Panc1 (cell line): ENCODE measurements at regions not wholly inside any gene's neighbourhood (a gene's known extent, or its start where the extent isn't known, plus 50 kb on each side); places are given as distances from the start of the nearest gene placed in this dataset.

Source experiments
- ATAC-seq: fragments of 200-7000 bp; cut with Tn5 transposase; 2 replicates; pipeline ENCODE4 v1.9.1; 2020; ENCODE audit warnings: mild to moderate bottlenecking, moderate library complexity
- BruUV-seq: library from RNA; stranded (reverse); fragments of 400-500 nt; replicated peaks from 2 replicates; lab custom pipeline; 2021; lab: Mats Ljungman, UMichigan
- CTCF ChIA-PET: fragments of 300-600 bp; sonication (Branson Sonifier 250); formaldehyde crosslinking; loops from one replicate; lab custom pipeline; 2022; ENCODE audit warnings: antibody characterized with exemption; lab: Charles Lee
- POLR2A ChIA-PET: fragments of 300-600 bp; sonication (Branson Sonifier 250); formaldehyde crosslinking; loops from one replicate; lab custom pipeline; 2022; ENCODE audit warnings: antibody characterized with exemption; lab: Charles Lee
- DNase-seq: peaks from one replicate; pipeline ENCODE4 v3.0.0-alpha.2; 2010; ENCODE audit warnings: low read depth, low spot score
- H3K27ac ChIP-seq: 2 replicates; pipeline ENCODE4 v1.5.1; 2011; ENCODE audit warnings: mild to moderate bottlenecking, low read length, inconsistent platforms
- H3K27me3 ChIP-seq: fragments of 200-500 bp; sonication (Bioruptor generic); 2 replicates; pipeline ENCODE4 v1.6.0; 2014; ENCODE audit warnings: low read length, inconsistent platforms; ENCODE audit not compliant: control insufficient read depth, insufficient read depth
- H3K36me3 ChIP-seq: fragments of 200-500 bp; sonication (Bioruptor generic); 2 replicates; pipeline ENCODE4 v1.5.1; 2014; ENCODE audit warnings: inconsistent platforms, mild to moderate bottlenecking, low read length, moderate library complexity; ENCODE audit not compliant: control insufficient read depth, insufficient read depth
- H3K4me1 ChIP-seq: 2 replicates; pipeline ENCODE4 v1.5.1; 2011; ENCODE audit warnings: inconsistent platforms, mild to moderate bottlenecking, low read length, moderate library complexity; ENCODE audit not compliant: control insufficient read depth, insufficient read depth
- H3K4me3 ChIP-seq, 2 experiments: 2 replicates each; pipeline ENCODE4 v1.5.1; 2011 to 2012; ENCODE audit warnings: low read depth in 2 of 2, low read length in 2 of 2, mild to moderate bottlenecking in 2 of 2, inconsistent platforms in 1 of 2, moderate library complexity in 1 of 2
- H3K9me3 ChIP-seq: fragments of 200-500 bp; sonication (Bioruptor generic); 2 replicates; pipeline ENCODE4 v1.5.1; 2014; ENCODE audit warnings: low read depth, mild to moderate bottlenecking, inconsistent platforms, low read length, moderate library complexity; ENCODE audit not compliant: control insufficient read depth, insufficient read depth
- CTCF ChIP-seq: fragments of 450-650 bp; IDR thresholded peaks from 2 replicates; pipeline ENCODE4 v1.5.1; 2017; ENCODE audit warnings: mild to moderate bottlenecking
- POLR2AphosphoS5 ChIP-seq: IDR thresholded peaks from 2 replicates; pipeline ENCODE4 v1.6.1; 2012; ENCODE audit warnings: mild to moderate bottlenecking, low read depth, low read length, moderate library complexity
- REST ChIP-seq, 2 experiments: IDR thresholded peaks; 2 replicates each; pipeline ENCODE4 v1.6.1; 2011 to 2012; ENCODE audit warnings: low read depth in 2 of 2, control low read depth in 1 of 2, low read length in 1 of 2, mild to moderate bottlenecking in 1 of 2, moderate library complexity in 1 of 2; ENCODE audit not compliant: insufficient read depth in 1 of 2
- SIN3A ChIP-seq: IDR thresholded peaks from 2 replicates; pipeline ENCODE4 v1.6.1; 2012; ENCODE audit warnings: low read depth, mild to moderate bottlenecking, low read length, moderate library complexity, borderline replicate concordance; ENCODE audit not compliant: insufficient read depth
- TCF7L2 ChIP-seq: IDR thresholded peaks from 2 replicates; pipeline ENCODE4 v1.6.1; 2011; ENCODE audit warnings: mild to moderate bottlenecking, low read depth, low read length, inconsistent platforms
- in situ Hi-C: cut with HindIII; loops from 2 replicates; pipeline ENCODE4 v1.10.0; 2016; ENCODE audit warnings: low sequenced_read_pairs, low pct_unique_long_range_greater_than_20kb
- intact Hi-C: fragments of 100-400 bp; cut with micrococcal nuclease; formaldehyde crosslinking; loops from one replicate; pipeline ENCODE4 v1.10.0; 2022; ENCODE audit not compliant: unreplicated experiment

DNA sequence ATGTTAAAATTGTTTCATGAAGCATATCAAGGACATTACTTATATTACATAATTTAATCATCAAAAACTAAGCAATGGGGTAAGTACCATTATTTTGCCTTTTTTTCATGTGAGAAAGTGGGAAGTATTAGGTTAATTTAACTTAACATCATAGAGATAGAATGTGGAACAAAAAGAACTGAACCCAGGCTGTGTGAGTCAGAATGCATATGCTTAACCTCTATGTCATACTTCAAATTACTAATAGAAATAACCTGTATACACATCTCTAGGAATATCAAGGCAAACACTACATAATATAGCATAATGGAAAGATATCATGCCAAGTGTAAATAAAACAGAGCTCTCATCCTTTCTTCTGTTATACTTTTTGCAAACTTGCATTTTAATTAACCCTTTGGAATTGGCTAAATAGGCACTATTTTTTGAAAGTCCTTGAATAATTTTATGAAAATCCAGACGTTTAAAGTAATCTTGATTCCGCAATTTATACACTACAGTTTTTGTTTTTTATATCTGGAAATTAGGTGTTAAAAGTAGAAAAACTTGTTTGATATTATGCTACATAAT lies 777.7 kb downstream of the SLC6A15 start:
- H3K4me1 ChIP-seq = no peaks in the 10 kb centered on the region
- no peaks in the 10 kb centered on the region for H3K36me3 ChIP-seq
- H3K27ac ChIP-seq = no peak overlapping the region
- POLR2A ChIA-PET = no interaction called here
- in situ Hi-C loops (no loop called here), intact Hi-C loops (no loop called here)
- no peak for DNase-seq
- no peaks in the 10 kb centered on the region for H3K27me3 ChIP-seq
- no TSS peak for BruUV-seq
- TF ChIP-seq POLR2AphosphoS5 = no peak
- TF ChIP-seq CTCF = no peak
- TF ChIP-seq SIN3A = no peak
- TF ChIP-seq TCF7L2 = no peak
- no peak for TF ChIP-seq REST (IDR thresholded peaks at IDR 0.05; ENCODE audit: insufficient read depth in 1 of 2, low read depth in 2 of 2, low read length in 1 of 2)
- no peak for ATAC-seq
- H3K4me3 ChIP-seq = no peak overlapping the region
- H3K9me3 ChIP-seq = peaks cover 3% of the 10 kb centered on the region; the same call in 1 of the 2 replicates
- CTCF ChIA-PET = no interaction called here

DNA sequence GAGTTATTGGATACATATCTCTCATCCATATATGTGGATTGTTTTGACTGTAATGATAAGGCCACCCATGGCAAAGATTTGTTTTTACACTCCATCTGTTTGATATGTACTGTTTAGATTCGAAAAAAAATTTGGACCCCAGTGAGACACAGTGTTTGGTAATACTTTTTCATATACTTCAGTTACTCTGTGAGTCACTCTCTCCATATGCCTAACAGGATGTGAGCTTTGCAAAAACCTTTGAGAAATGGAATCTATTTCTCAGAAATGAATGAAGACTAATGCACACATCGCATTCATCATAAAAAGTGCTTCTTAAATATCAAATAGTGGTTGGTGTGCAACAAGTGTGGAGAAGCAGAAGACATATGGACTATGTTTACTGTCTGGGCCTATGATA lies 781.5 kb downstream of the SLC6A15 start:
- H3K4me3 ChIP-seq = no peak overlapping the region
- ChIA-PET POLR2A (no interaction called here), CTCF (no interaction called here)
- no peaks in the 10 kb centered on the region for H3K4me1 ChIP-seq
- no peaks in the 10 kb centered on the region for H3K27me3 ChIP-seq
- in situ Hi-C loops (no loop called here), intact Hi-C loops (no loop called here)
- TF ChIP-seq TCF7L2 (no peak), POLR2AphosphoS5 (no peak), CTCF (no peak), SIN3A (no peak), REST (IDR thresholded peaks at IDR 0.05; ENCODE audit: insufficient read depth in 1 of 2, low read depth in 2 of 2, low read length in 1 of 2) (no peak)
- no TSS peak for BruUV-seq
- no peaks in the 10 kb centered on the region for H3K36me3 ChIP-seq
- no peak overlapping the region for H3K27ac ChIP-seq
- DNase-seq = no peak
- H3K9me3 ChIP-seq = peaks cover 3% of the 10 kb centered on the region; the same call in 1 of the 2 replicates
- no peak for ATAC-seq
